CD4-positive, alpha-beta T cell treated with Interleukin-6 for 4 hours (primary cell): ENCODE measurements at regions not wholly inside any gene's neighbourhood (a gene's known extent, or its start where the extent isn't known, plus 50 kb on each side); places are given as distances from the start of the nearest gene placed in this dataset.

ENCODE experiments used
- DNase-seq: peaks from one replicate; pipeline ENCODE4 v3.0.0-alpha.2; 2020; ENCODE audit warnings: mixed read lengths

DNA sequence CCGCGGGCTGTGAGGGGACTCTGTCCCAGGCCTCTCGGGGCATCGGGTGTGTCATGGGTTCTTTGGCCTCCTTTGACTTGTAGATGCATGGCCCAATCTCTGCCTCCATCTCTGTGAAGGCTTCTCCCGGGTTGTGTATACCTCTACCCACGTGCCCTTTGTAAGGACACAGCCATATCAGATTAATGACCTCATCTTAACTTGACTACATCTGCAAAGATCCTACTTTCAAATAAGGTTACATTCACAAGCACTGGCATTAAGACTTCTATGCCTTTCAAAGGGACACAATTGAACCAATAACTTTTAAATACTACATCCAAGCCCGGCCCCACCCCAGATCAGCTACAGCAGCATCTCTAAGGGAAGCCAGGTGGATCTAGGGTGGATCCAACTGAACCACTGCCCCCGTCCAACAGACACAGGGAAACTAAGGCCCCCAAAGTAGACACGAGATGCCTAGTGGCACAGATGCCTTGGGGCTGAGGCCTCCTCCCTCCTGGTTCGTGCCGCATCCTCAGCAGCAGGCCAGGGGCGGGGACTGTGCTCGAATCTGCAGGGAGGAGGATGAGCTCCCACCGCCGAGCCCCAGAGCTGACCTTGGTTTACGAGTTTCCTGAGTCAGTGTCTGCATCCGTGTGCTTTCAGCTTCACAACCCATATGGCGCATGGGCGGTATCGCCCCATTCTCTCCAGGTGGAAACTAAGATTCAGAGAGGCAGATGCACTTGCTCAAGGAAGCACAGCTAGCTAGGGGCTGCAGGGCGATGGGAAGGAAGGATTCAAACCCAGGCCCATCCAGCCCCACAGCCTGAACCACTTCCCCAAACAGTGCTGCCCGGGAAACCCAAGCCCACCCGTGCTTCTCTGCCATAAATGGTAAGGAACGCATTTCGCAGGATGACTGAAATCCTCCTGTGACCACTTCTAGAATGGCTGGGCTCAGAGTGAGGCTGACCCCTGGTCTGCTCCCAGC lies 353.3 kb downstream of the C16orf95 start:
- no peak for DNase-seq

DNA sequence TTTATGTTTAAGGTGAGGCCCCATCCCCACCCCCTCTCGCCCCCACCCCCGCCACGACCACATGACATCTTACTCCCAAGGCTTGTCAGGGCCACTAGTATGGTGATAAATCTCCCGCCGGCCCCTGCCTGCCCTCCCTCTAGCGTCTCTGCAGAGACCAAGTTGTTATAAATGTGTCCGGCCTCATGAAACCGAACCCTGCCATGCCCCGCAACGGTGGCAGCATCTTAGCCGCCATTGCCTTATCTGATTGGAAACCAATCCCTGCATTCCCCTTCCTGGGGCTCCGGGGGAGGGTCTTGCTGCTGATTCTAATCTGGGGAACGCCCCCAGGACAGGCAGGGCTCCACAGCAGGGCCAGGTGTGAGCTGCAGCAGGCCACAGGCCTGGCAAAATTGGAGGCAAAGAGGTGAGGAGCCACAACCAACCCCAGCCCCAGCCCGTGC lies 352.4 kb downstream of the C16orf95 start:
- no peak for DNase-seq

DNA sequence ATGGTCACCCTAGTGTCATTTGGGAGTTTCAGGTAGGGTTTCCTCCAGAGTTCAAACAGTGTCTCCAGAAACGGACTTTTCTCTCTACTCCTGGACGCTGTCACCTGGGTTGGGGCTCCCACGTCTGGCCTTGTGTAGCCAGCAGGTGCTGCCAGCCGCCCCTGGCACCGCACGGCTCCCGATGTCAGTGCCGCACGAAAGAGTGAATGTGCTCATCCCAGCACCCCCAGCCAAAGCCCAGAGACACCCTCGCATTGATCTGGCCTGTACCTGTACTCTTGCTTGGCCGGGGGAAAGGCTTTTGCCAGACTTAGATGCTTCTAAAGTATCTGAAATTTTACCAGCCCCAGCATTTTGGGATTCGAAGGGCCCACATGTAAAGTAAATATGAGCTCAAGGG lies 351.9 kb downstream of the C16orf95 start:
- DNase-seq, result no peak

DNA sequence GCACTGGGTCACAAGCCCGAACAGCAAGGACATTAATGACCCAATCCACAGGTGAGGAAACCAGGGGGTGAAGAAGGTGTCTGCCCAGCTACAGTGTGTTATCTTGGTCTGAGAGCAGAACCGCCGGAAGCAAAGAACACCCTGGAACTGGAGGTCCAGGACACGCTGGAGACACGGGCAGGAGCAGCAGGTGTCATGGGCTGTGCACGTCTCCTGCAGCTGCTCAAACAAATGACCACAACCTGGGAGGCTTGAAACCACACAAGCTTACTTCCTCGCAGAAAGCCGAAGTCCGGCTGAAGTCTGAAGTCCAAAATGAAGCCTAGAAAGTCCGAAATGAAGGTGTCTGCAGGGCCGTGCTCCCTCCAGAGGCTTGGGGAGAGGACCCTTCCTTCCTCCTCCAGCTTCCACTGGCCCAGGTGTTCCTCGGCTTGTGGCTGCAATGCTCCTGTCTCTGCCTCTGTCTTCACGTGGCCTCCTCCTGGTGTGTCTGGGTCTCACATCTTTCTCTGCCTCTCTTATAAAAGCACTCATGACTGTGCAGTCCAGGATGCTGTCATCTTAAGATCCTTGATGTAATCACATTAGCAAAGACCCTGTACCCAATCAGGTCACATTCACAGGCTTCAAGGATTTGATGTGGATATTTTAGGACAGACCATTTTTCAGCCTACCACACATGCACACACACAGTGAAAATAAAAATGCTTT lies 351.2 kb downstream of the C16orf95 start:
- no peak for DNase-seq

DNA sequence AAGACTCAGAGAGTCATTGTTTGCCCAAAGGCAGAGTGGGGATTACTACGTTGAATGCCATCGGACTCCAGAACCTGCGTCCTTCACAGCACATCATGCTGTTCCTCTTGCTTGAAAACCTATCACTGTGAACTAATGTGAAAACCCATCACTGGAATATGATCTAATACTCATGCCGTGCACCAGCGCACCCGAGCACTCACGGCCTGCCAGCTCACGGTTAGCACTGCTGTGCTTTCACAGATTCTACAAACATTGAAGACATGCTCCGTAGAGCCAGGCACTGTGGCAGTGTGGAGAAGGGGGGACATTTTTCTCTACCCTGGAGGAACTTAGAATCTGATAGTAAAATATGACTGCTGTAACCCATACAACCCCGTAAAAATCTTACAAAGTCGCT lies 350.4 kb downstream of the C16orf95 start:
- no peak for DNase-seq

DNA sequence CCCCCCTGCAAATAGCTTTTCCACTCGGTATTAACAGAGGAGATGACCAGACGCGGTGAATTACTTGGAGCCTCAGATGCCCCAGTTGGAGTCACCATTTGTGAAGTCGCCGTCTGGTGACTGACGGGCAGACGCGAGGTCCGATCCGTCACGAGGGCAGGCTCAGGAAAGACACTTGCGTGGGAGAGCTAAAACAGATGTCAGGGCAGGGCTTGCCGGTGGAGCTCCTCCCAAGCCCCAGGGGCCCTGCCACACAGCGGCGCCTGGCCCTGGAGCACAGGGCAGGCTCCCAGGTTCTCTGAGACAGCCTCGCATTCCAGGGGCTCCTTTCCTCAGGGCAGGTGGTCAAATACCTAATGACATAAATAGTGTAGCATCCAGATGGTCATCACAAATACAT lies 348.3 kb downstream of the C16orf95 start:
- no peak for DNase-seq

DNA sequence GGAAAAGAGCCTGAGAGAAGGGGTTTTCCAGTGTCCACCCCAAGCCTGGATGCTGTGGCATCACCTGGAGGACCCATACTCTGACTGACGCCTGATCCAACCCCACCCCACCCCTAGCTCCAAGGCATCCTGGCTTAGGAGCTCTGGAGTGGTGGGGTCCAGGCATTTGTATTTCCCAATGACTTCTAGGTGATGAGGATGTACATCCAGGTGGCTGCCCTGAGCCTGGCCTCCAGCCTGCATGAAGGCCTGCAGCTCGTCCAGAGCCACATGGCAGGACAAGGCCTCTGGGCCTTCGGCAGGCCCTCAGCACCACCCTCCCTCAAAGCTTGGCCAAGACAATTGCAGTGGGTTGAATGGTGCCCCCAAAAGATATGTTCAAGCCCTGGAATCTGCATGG lies 347.5 kb downstream of the C16orf95 start:
- DNase-seq, result no peak

DNA sequence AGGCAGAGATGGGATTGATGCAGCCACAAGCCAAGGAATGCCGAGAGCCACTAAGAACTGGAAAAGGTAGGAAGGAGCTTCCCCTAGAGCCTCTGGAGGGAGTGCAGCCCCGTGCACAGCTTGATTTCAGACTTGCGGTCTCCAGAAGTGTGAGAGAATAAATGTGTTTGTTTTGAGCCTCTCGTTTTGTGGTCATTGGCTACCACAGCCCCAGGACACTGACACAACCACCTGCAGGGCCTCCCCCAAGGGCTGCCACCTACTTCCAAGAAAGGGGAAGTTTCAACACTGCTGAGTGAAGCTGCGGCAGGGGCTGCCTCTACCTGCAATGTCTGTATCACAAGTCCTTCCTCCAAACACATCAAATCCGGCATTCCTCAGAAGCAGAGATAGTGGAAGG lies 346.9 kb downstream of the C16orf95 start:
- DNase-seq, result no peak

DNA sequence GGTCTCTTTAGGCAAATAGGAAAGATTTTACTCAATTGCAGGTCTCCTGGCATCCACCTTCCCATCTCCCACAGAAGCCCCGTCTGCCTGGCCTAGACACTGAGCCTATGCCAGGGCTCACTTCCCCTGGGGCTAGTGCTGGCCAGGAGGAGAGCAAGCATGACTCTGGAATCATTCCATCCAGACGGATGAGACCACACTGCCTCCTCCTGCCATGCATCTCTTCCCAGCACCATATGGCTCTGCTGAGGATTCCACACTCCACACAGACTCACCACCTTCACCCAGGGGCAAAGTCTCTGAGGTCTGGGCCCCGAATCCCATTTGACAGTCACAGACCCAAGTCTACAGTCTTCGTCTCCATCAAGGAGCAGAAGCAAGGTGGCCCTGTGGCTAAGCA lies 346.5 kb downstream of the C16orf95 start:
- no peak for DNase-seq

DNA sequence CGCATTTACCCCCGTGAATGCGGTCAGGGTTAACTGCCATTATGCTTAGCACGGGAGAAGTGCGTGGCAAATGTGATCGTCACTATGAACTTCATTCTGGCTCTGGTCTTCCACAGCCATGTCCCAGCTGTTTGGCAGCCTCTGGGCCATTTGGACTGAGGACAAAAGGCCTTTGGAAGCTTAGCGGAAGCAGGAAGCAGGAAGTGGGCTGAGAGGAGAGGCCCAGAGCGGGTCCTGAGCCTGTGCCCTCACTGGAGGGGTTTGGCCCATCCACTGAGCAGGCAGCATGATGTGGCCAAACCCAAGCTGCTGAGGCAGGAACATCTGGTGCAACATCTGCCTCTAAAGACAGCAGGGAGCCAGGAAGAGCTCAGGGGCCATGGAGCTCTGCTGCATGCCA lies 345.9 kb downstream of the C16orf95 start:
- DNase-seq, result no peak

DNA sequence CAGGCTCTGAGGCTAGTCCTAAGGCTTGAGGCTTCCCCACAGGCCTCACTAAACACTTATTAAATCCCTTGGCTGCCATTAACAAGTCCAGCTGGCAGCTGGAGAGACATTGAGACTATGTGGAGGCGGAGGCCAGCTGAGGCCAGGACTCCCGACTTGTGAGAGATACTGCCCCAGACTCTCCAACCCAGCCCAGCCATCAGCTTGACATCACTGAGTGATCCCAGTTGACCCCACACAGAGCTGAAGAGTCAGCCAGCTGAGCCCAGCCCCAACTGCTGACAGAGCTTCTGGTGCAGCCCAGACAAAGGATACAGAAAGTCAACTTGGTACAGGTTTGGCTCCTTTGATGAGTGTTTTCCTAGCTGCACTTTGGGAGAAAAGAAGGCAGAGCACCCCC lies 343.1 kb downstream of the C16orf95 start:
- DNase-seq, result no peak

DNA sequence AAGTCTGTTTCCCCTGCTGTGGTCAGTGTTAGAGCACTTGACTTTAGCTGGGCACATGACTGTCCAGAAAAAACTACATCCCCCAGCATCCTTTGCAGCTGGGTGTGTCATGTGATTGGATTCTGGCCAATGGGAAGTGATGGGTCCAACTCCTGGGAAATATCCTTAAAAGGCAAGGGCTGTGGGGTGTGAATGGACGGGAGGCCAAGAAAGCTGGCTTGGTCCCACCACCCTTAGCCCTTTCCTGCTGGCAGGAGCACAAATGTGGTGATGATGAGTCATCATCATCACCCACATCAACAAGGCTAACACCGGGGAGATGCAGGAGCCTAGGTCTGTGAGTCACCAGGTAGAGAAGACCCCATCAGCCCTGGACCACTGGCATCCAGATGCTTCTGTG lies 341.7 kb downstream of the C16orf95 start:
- DNase-seq, result no peak

DNA sequence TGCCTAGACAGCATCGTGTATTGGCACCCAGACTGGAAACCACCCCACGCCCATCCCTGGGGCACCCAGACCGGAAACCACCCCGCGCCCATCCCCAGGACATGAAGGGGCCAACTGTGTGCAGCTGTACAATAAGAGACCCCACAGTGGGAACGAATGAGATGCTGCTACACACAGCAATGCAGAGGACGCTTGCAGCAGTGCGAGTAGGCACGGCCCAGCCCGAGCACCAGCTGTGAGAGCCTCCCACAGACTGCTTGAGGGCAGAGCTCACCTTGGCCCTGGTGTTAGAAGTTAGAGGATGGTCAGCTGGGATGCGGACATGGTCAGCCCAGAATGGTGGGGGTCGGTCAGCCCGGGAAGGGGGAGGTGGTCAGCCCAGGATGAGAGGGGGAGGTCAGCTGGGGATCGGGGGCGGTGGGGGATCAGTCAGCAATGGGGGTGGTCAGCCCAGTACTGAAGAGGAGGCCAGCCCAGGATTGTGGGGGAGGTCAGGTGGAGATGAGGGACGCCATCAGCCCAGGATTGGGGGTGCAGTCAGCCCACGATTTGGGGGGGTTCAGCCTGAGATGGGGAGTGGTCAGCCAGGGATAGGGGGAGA lies 340.0 kb downstream of the C16orf95 start:
- no peak for DNase-seq

DNA sequence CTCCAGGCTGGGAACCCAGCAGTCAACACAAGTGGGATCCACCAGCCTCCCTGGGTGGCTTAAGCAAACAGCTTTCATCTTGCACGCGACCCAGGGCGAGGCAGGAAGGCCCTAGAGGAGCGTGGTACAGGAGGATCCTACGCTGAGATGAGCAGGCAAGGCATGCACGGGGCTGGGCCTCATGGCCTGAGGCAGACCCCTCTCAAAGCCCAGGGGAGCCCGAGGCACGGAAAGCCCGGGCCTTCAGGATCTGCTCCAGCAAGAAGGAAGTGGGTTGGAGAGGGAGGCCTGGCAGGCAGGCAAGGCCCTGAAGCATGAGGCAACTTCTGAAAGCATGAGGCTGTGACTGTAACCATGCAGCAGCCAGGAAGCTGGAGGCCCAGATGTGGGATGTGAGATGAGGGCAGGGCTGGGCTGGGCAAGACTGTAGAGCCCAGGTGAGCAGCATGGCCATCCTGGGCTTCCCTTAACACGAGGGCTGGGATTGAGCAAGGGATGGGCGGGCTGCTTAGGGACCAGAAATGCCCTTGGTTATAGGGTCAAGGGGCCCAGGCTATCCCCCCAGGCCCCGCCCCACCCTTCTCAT lies 338.7 kb downstream of the C16orf95 start:
- DNase-seq, result no peak

DNA sequence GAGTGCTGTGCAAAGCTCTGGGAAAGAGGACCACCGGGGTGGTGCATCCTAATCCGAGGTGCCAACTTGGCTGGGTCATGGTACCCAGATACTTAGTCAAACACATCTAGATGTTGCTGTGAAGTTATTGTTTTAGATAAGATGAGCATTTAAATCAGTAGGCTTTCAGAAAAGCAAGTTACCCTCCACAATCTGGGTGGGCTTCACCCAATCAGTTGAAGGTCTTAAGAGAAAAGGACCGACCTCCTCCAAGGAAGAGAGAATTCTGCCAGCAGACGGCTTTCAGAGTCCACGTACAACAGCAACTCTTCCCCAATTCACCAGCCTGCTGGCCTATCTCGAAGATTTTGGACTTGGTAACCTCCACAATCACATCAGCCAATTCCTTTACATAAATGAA lies 338.1 kb downstream of the C16orf95 start:
- DNase-seq, result no peak

DNA sequence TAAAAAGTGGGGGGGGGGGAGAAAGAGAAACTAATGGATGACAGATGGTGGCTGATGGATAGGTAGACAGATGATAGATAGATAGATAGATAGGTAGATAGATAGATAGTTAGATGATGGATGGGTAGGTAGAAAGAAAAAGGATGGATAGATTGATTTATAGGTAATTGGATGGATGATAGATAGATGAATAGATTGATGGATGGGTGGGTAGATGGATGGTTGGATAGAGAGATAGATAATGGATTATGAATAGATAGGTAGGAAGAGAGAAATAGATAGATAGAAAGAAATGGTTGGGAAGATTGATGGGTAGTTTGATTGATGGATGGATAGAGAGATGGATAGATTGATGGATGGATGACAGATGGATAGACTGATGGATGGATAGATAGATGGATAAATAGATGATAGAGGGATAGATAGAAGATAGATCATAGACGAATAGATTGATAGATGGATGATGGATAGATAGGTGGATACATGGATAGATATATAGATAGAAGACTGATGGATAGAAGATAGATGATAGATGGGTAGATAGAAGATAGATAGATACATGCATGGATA lies 337.1 kb downstream of the C16orf95 start:
- DNase-seq, result no peak

DNA sequence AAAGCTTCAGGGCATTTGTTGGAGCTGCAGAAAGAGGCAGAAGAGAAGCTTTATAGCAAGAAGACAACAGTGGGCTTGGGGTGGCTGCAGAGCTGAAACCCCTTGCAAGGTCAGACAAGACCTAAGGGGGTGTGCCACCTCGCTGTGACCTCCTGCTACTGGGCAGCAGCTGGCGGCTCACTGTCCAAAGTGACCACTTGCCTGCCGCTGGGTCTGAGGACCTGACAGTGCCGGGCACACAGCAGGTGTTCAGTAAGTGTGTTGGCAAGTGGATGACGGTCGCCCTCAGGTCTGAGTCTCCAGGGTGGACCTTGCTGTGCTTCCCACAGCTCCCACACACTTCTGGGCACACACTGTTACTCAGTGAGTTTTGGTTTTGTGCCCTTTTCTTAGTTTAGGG lies 336.5 kb downstream of the C16orf95 start:
- no peak for DNase-seq

DNA sequence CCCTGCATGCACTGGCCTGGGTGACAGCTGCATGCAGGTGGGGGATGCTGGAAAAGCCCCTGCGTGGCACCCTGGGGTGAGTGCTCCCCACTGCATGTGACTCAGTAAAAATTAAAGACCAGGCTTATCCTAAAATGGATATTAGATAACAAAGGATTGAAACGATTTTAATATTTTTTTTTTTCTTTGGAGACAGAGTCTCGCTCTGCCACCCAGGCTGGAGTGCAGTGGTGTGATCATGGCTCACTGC lies 334.9 kb downstream of the C16orf95 start:
- no peak for DNase-seq

DNA sequence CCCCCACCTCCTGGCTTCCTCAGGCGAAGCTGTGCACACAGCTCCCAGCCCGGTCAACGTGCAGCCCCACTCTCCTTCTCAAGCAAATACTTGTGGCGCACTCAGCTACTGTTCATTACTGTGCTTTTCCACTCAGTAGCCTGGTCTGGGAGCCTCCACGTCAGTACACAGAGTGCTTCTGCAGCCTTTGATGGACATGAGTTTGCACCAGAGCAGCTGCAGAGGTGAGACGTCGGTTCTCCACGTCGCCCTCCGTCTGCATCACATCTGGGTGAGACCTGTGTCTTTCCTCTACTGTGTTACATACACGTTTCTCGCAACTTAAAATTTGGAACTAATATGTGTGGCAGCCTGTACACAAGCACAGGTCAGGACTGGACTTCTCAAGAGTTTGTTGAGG lies 334.3 kb downstream of the C16orf95 start:
- DNase-seq, result no peak

DNA sequence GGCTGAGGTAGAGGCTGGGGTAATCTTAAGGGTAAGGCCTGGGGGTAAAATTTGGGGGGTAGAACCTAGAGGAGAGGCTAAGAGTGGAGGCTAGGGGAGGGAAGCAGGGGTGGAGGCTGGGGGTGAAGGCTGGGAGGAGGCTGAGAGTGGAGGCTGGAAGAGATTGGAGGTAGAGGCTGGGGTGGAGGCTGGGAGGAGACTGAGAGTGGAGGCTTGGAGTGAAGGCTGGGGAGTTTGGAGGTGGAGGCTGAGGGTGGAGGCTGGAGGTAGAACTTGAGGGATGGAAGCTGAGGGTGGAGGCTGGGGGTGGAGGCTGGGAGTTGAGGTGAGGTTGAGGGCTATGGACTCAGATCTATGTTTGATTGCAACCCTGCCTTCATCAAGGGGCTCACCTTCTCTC lies 333.6 kb downstream of the C16orf95 start:
- DNase-seq, result no peak

DNA sequence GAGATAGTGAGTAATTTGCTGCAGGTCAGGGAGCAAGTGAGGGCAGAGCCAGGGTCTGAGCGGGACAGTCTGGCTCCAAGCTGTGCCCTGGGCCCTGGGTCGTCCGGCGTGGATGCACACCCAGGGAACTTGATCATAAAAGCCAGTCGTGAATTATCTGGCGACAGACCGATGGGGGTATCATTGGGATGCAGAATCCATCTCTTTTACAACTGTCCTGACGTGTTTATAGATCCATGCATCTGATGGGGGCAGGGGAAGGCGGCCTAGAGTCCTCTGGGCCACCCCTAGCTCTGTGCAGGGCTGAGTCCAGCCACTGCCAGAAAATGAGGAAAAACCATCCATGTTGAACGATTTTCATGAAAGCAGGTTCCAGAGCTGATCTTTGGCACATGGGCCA lies 332.8 kb downstream of the C16orf95 start:
- DNase-seq, result no peak

DNA sequence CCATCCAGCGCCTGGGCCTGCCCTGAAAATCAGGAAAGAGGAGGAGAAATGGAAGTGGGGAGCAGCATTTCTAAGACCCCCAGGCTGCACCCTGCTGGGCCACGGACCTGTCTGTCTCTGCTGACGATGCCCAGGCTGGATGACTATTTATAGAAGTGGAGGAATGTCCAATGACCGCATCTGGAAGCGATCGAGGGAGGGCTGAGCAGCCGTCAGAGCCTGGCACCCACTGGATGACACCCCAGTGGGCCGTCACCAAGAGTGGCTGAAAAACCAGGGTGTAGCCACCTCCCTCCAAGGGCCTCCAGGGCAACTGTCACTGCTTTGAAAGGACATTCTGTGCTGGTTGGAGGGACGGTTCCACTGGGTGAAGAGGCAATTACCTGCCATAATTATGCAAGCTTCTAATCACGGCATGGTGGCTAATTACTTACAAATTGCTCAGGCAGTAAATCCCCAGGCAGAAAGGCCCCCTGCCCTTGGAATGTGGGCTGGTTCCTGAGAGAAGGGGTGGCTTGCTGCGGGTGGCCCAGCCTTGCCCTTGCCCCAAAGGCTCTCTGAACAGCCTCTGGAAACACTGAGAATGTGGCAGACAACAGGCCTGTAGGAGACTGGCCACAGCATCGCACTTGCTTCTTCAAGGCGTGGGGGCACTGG lies 332.1 kb downstream of the C16orf95 start:
- no peak for DNase-seq

DNA sequence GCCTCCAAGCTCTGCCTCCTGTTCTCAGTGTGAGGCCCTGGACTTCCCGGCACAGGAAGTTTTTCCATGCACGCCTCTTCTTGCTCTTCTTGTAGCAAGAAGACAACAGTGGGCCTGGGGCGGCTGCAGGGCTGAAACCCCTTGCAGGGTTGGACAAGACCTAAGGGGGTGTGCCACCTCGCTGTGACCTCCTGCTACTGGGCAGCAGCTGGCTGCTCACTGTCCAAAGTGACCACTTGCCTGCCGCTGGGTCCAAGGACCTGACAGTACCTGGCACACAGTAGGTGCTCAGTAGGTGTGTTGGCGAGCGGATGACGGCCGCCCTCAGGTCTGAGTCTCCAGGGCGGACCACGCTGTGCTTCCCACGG lies 331.6 kb downstream of the C16orf95 start:
- no peak for DNase-seq
